ENCODE measurements at regions not wholly inside any gene's neighbourhood (a gene's known extent, or its start where the extent isn't known, plus 50 kb on each side); places are given as distances from the start of the nearest gene placed in this dataset.

DNA sequence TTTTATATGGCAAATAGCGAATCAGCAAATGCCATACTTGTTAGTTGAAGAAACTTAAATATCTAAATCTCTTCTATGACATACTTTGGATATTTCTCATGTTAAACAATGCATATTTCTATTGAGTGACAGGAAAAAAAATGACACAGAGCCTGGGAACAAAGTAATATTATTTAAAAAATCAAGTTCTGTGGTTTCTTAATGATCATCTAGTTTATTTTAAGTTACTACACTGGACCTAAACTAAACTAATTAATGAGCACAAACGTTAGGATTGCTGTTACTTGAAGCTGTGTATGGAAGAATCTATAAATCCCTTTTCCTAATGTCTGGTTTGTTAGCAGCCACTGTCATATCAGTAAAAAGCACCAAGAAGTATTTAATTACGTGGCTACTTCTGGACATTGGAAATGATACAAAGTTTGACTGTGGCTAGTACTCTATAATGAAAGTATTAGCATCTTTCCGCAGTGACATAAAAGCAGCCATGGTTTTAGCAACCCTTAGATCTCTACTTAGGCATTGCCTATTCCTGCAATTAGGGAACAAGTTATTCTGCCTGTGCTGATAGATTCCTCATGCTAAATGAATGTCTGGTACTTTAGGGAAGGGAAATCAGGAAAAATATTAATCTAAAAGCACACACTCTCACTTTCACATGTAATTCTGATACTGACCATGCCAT lies 981.7 kb upstream of the B3GALT2 start:
- ATAC-seq, result peak; percentile 61

DNA sequence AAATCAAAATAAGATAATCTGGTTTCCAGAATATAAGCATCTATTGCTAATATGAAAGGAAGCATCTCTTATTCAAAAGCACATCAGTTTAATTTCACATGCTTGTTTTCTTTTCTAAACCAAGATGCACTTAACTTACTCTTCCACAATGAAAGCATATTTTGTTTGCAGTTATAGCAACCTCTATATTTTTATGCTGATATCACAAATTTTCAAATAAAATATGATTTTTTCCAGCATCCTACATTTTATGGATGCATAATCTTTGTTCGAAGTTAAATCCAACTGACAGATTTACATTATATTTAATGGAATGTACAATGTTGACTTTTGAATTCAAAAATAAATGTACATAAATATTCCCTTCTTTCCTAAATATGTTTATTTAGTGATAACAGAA lies 978.3 kb upstream of the B3GALT2 start:
- ATAC-seq, result no peak
- TF ChIP-seq GLIS3 (CRISPR knock-in tag; IDR thresholded peaks at IDR 0.05) (no peak), OSR1 (CRISPR knock-in tag; IDR thresholded peaks at IDR 0.05) (no peak), ZC3H10 (CRISPR knock-in tag; IDR thresholded peaks at IDR 0.05) (no peak)

More for the DNA sequence above, 981.7 kb upstream of the B3GALT2 start:
- TF ChIP-seq, protein P1, sequence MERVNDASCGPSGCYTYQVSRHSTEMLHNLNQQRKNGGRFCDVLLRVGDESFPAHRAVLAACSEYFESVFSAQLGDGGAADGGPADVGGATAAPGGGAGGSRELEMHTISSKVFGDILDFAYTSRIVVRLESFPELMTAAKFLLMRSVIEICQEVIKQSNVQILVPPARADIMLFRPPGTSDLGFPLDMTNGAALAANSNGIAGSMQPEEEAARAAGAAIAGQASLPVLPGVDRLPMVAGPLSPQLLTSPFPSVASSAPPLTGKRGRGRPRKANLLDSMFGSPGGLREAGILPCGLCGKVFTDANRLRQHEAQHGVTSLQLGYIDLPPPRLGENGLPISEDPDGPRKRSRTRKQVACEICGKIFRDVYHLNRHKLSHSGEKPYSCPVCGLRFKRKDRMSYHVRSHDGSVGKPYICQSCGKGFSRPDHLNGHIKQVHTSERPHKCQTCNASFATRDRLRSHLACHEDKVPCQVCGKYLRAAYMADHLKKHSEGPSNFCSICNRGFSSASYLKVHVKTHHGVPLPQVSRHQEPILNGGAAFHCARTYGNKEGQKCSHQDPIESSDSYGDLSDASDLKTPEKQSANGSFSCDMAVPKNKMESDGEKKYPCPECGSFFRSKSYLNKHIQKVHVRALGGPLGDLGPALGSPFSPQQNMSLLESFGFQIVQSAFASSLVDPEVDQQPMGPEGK (CRISPR knock-in tag; IDR thresholded peaks at IDR 0.05; ENCODE audit: borderline replicate concordance), result no peak
- TF ChIP-seq, protein P2, sequence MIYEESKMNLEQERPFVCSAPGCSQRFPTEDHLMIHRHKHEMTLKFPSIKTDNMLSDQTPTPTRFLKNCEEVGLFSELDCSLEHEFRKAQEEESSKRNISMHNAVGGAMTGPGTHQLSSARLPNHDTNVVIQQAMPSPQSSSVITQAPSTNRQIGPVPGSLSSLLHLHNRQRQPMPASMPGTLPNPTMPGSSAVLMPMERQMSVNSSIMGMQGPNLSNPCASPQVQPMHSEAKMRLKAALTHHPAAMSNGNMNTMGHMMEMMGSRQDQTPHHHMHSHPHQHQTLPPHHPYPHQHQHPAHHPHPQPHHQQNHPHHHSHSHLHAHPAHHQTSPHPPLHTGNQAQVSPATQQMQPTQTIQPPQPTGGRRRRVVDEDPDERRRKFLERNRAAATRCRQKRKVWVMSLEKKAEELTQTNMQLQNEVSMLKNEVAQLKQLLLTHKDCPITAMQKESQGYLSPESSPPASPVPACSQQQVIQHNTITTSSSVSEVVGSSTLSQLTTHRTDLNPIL (CRISPR knock-in tag; IDR thresholded peaks at IDR 0.05; ENCODE audit: low read depth), result no peak
- TF ChIP-seq ZFP30 (CRISPR knock-in tag; IDR thresholded peaks at IDR 0.05) (no peak), RARB (CRISPR knock-in tag; IDR thresholded peaks at IDR 0.05) (no peak), TCF4 (CRISPR knock-in tag; IDR thresholded peaks at IDR 0.05; ENCODE audit: borderline replicate concordance) (no peak), BACH2 (CRISPR knock-in tag; IDR thresholded peaks at IDR 0.05; ENCODE audit: borderline replicate concordance) (no peak), TOX (CRISPR knock-in tag; IDR thresholded peaks at IDR 0.05; ENCODE audit: borderline replicate concordance) (no peak), OSR1 (CRISPR knock-in tag; IDR thresholded peaks at IDR 0.05) (no peak), ZNF70 (CRISPR knock-in tag; IDR thresholded peaks at IDR 0.05) (no peak), SNAI2 (CRISPR knock-in tag; IDR thresholded peaks at IDR 0.05) (no peak), ISL1 (CRISPR knock-in tag; IDR thresholded peaks at IDR 0.05) (no peak), ZFP3 (CRISPR knock-in tag; IDR thresholded peaks at IDR 0.05) (no peak), POU6F1 (CRISPR knock-in tag; IDR thresholded peaks at IDR 0.05; ENCODE audit: borderline replicate concordance, low read depth) (no peak), ESRRG (CRISPR knock-in tag; IDR thresholded peaks at IDR 0.05) (no peak), PPARA (CRISPR knock-in tag; IDR thresholded peaks at IDR 0.05; ENCODE audit: borderline replicate concordance) (no peak), ARNTL (CRISPR knock-in tag; IDR thresholded peaks at IDR 0.05; ENCODE audit: borderline replicate concordance, low read depth) (no peak)
- TF ChIP-seq, protein P3, sequence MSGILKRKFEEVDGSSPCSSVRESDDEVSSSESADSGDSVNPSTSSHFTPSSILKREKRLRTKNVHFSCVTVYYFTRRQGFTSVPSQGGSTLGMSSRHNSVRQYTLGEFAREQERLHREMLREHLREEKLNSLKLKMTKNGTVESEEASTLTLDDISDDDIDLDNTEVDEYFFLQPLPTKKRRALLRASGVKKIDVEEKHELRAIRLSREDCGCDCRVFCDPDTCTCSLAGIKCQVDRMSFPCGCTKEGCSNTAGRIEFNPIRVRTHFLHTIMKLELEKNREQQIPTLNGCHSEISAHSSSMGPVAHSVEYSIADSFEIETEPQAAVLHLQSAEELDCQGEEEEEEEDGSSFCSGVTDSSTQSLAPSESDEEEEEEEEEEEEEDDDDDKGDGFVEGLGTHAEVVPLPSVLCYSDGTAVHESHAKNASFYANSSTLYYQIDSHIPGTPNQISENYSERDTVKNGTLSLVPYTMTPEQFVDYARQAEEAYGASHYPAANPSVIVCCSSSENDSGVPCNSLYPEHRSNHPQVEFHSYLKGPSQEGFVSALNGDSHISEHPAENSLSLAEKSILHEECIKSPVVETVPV (CRISPR knock-in tag; IDR thresholded peaks at IDR 0.05), result no peak

GRCh38 chr1:194161591-194161990 lies 975.2 kb upstream of the B3GALT2 start:
- ATAC-seq, result peak; percentile 26; the same call in 2 of the 3 replicates
- no peak for TF ChIP-seq BACH2 (CRISPR knock-in tag; IDR thresholded peaks at IDR 0.05; ENCODE audit: borderline replicate concordance)

DNA sequence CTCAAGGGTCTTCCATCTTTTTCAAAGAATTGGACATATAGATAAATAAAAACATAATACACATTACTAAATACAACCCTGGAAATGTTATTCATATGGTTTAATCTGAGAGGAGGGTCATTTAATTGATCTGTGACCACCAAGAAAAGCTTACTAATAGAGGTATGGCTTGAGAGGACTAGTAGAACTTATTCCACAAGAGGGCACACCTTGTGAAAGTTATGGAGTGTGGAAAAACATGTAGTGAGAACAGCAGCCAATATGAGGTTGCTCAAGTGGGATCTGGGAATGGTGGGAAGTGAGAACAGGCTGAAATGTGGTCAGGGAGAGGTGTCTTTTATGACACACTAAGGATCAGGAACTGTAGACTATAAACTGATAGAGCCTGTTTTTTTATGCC lies 973.5 kb upstream of the B3GALT2 start:
- no peak for TF ChIP-seq ZFP3 (CRISPR knock-in tag; IDR thresholded peaks at IDR 0.05)
- TF ChIP-seq ZNF70 (CRISPR knock-in tag; IDR thresholded peaks at IDR 0.05), result no peak
- TF ChIP-seq, protein P2 (CRISPR knock-in tag; IDR thresholded peaks at IDR 0.05; ENCODE audit: low read depth), result no peak
- no peak for TF ChIP-seq GLIS3 (CRISPR knock-in tag; IDR thresholded peaks at IDR 0.05)
- TF ChIP-seq, protein P4, sequence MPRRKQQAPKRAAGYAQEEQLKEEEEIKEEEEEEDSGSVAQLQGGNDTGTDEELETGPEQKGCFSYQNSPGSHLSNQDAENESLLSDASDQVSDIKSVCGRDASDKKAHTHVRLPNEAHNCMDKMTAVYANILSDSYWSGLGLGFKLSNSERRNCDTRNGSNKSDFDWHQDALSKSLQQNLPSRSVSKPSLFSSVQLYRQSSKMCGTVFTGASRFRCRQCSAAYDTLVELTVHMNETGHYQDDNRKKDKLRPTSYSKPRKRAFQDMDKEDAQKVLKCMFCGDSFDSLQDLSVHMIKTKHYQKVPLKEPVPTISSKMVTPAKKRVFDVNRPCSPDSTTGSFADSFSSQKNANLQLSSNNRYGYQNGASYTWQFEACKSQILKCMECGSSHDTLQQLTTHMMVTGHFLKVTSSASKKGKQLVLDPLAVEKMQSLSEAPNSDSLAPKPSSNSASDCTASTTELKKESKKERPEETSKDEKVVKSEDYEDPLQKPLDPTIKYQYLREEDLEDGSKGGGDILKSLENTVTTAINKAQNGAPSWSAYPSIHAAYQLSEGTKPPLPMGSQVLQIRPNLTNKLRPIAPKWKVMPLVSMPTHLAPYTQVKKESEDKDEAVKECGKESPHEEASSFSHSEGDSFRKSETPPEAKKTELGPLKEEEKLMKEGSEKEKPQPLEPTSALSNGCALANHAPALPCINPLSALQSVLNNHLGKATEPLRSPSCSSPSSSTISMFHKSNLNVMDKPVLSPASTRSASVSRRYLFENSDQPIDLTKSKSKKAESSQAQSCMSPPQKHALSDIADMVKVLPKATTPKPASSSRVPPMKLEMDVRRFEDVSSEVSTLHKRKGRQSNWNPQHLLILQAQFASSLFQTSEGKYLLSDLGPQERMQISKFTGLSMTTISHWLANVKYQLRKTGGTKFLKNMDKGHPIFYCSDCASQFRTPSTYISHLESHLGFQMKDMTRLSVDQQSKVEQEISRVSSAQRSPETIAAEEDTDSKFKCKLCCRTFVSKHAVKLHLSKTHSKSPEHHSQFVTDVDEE (CRISPR knock-in tag; IDR thresholded peaks at IDR 0.05), result no peak
- TF ChIP-seq RARB (CRISPR knock-in tag; IDR thresholded peaks at IDR 0.05), result no peak
- no peak for TF ChIP-seq TCF4 (CRISPR knock-in tag; IDR thresholded peaks at IDR 0.05; ENCODE audit: borderline replicate concordance)
- TF ChIP-seq BACH2 (CRISPR knock-in tag; IDR thresholded peaks at IDR 0.05; ENCODE audit: borderline replicate concordance), result no peak
- no peak for TF ChIP-seq ESRRG (CRISPR knock-in tag; IDR thresholded peaks at IDR 0.05)
- no peak for TF ChIP-seq OSR1 (CRISPR knock-in tag; IDR thresholded peaks at IDR 0.05)
- TF ChIP-seq ARNTL (CRISPR knock-in tag; IDR thresholded peaks at IDR 0.05; ENCODE audit: borderline replicate concordance, low read depth), result no peak
- TF ChIP-seq, protein P1 (CRISPR knock-in tag; IDR thresholded peaks at IDR 0.05; ENCODE audit: borderline replicate concordance), result no peak
- no peak for TF ChIP-seq CSDC2 (CRISPR knock-in tag; IDR thresholded peaks at IDR 0.05)
- no peak for TF ChIP-seq SNAI2 (CRISPR knock-in tag; IDR thresholded peaks at IDR 0.05)
- ATAC-seq, result peak; percentile 72
